HG03025 (cell line): ENCODE measurements at regions not wholly inside any gene's neighbourhood (a gene's known extent, or its start where the extent isn't known, plus 50 kb on each side); places are given as distances from the start of the nearest gene placed in this dataset.
"Not testable (repeated sequence)": the region's sequence is repeated elsewhere in the genome, so short reads cannot be mapped to it uniquely, and the experiment has no call there.

Experiments
- ATAC-seq: cut with Tn5 transposase; IDR thresholded peaks from one replicate; pipeline ENCODE4 v1.9.1; 2021; ENCODE audit warnings: mild to moderate bottlenecking, moderate library complexity; ENCODE audit not compliant: unreplicated experiment, low FRiP score

GRCh38 chr2:87309785-87310184, 288.1 kb upstream of the PLGLB1 start:
- ATAC-seq = not testable (repeated sequence)

- ATAC-seq = not testable (repeated sequence)
Observed at GRCh38 chr2:87311896-87312441, 290.3 kb upstream of the PLGLB1 start.

- not testable (repeated sequence) for ATAC-seq
Observed at GRCh38 chr2:87314622-87315021, 293.0 kb upstream of the PLGLB1 start.

- not testable (repeated sequence) for ATAC-seq
Observed at GRCh38 chr2:87315183-87315902, 293.7 kb upstream of the PLGLB1 start.

GRCh38 chr2:87317193-87317592, 295.5 kb upstream of the PLGLB1 start:
- not testable (repeated sequence) for ATAC-seq

GRCh38 chr2:87318814-87319491, 297.3 kb upstream of the PLGLB1 start:
- ATAC-seq = not testable (repeated sequence)

GRCh38 chr2:87319705-87320104, 298.1 kb upstream of the PLGLB1 start:
- not testable (repeated sequence) for ATAC-seq

GRCh38 chr2:87321201-87321600, 299.6 kb upstream of the PLGLB1 start:
- ATAC-seq = not testable (repeated sequence)

GRCh38 chr2:87324335-87325041, 302.8 kb upstream of the PLGLB1 start:
- ATAC-seq = not testable (repeated sequence)

GRCh38 chr2:87325042-87325910, 303.6 kb upstream of the PLGLB1 start:
- ATAC-seq = not testable (repeated sequence)

GRCh38 chr2:87325911-87326294, 304.3 kb upstream of the PLGLB1 start:
- ATAC-seq = not testable (repeated sequence)

GRCh38 chr2:87326754-87327153, 305.1 kb upstream of the PLGLB1 start:
- ATAC-seq = not testable (repeated sequence)

GRCh38 chr2:87327648-87328371, 306.2 kb upstream of the PLGLB1 start:
- not testable (repeated sequence) for ATAC-seq

GRCh38 chr2:87329529-87329928, 307.9 kb upstream of the PLGLB1 start:
- ATAC-seq = not testable (repeated sequence)

GRCh38 chr2:87330486-87330885, 308.8 kb upstream of the PLGLB1 start:
- ATAC-seq = not testable (repeated sequence)

- ATAC-seq = not testable (repeated sequence)
Observed at GRCh38 chr2:87331940-87332583, 310.4 kb upstream of the PLGLB1 start.

- ATAC-seq = not testable (repeated sequence)
Observed at GRCh38 chr2:87334888-87335287, 313.2 kb upstream of the PLGLB1 start.

- not testable (repeated sequence) for ATAC-seq
Observed at GRCh38 chr2:87338998-87339397, 317.4 kb upstream of the PLGLB1 start.

GRCh38 chr2:87341601-87342014, 320.0 kb upstream of the PLGLB1 start:
- ATAC-seq = not testable (repeated sequence)
